ENCODE measurements at regions not wholly inside any gene's neighbourhood (a gene's known extent, or its start where the extent isn't known, plus 50 kb on each side); places are given as distances from the start of the nearest gene placed in this dataset.

GRCh38 chr13:50453188-50453587 is 390.3 kb downstream of the DLEU7 start:
- H3K4me3 ChIP-seq (ENCODE audit: insufficient read depth, low read depth, low read length): no peak overlapping the region
- no TSS peak for BruUV-seq (replicated peaks)
- dilution Hi-C loops (cut with HindIII; ENCODE audit: low sequenced_read_pairs, unreplicated experiment): no loop called here

More at GRCh38 chr13:50453188-50453587, 390.3 kb downstream of the DLEU7 start:
- Histone ChIP-seq H3K4me1 (ENCODE audit: control insufficient read depth, insufficient read depth, low read length) (no peaks in the 10 kb centered on the region; the same call in 1 of the 2 replicates), H4K91ac (ENCODE audit: insufficient read depth, low read depth, low read length) (no peak overlapping the region), H3K4me2 (ENCODE audit: low read depth, low read length) (no peak overlapping the region), H3K9me3 (ENCODE audit: control insufficient read depth, insufficient read depth, low read length) (no peaks in the 10 kb centered on the region), H2AK9ac (replicated peaks; ENCODE audit: low read depth, low read length, poor library complexity) (no peak overlapping the region), H3K9me1 (ENCODE audit: insufficient read depth, low read length) (no peaks in the 10 kb centered on the region), H3K9ac (ENCODE audit: low read depth, low read length) (no peak overlapping the region), H2BK15ac (ENCODE audit: low read depth, low read length) (no peak overlapping the region), H3K36me3 (ENCODE audit: control insufficient read depth, insufficient read depth, low read length) (no peaks in the 10 kb centered on the region), H3K27me3 (ENCODE audit: control insufficient read depth, insufficient read depth, low read length) (no peaks in the 10 kb centered on the region), H3K4ac (ENCODE audit: low read depth, low read length) (no peak overlapping the region), H3K18ac (ENCODE audit: low read depth, low read length) (no peak overlapping the region), H2BK120ac (ENCODE audit: low read depth, low read length) (no peak overlapping the region), H3K56ac (ENCODE audit: extremely low read depth, insufficient read depth, low read length) (no peak overlapping the region), H4K20me1 (ENCODE audit: insufficient read depth, low read length) (no peaks in the 10 kb centered on the region), H2AK5ac (ENCODE audit: low read depth, low read length) (no peak overlapping the region), H3K79me1 (ENCODE audit: low read depth in 1 of 2, low read length in 2 of 2) (no peaks in the 10 kb centered on the region), H2BK20ac (ENCODE audit: low read depth, low read length) (no peak overlapping the region), H2AFZ (replicated peaks; ENCODE audit: low read length, poor library complexity) (no peak overlapping the region), H3K27ac (ENCODE audit: insufficient read depth, low read length) (no peak overlapping the region), H2BK5ac (ENCODE audit: low read depth, low read length, poor library complexity, severe bottlenecking) (no peak overlapping the region), H3K23ac (ENCODE audit: low read depth, low read length) (no peak overlapping the region), H3K14ac (replicated peaks; ENCODE audit: low read depth, low read length) (no peak overlapping the region), H4K8ac (ENCODE audit: low read depth in 2 of 2, low read length in 2 of 2) (no peak overlapping the region), H4K5ac (ENCODE audit: low read depth, low read length) (no peak overlapping the region; the same call in 1 of the 2 replicates)
- intact Hi-C loops (cut with micrococcal nuclease) (no loop called here), in situ Hi-C loops (cut with MboI; ENCODE audit: low sequenced_read_pairs) (no loop called here)
- 0% methylated on average over 1 of the region's 3 CpGs; no CpG with 5 or more reads in 1 of the 2 experiments for WGBS, 2 experiments (ENCODE audit: extremely low coverage in 2 of 2, insufficient read length in 1 of 2)
- ATAC-seq (ENCODE audit: low read depth): peak; percentile 57; the same call in 1 of the 2 replicates
- POLR2A ChIA-PET (ENCODE audit: unreplicated experiment): no interaction called here
- TF ChIP-seq BHLHE40 (IDR thresholded peaks at IDR 0.05; ENCODE audit: low read depth, low read length) (no peak), NFE2L2 (IDR thresholded peaks at IDR 0.05; ENCODE audit: low read depth, low read length) (no peak), RFX5 (IDR thresholded peaks at IDR 0.05; ENCODE audit: low read depth, low read length) (no peak), CEBPB (IDR thresholded peaks at IDR 0.05; ENCODE audit: low read depth, low read length) (no peak), RCOR1 (IDR thresholded peaks at IDR 0.05; ENCODE audit: insufficient replicate concordance, low read length) (no peak), MAZ (IDR thresholded peaks at IDR 0.05; ENCODE audit: borderline replicate concordance, low read depth, low read length) (no peak)
- CTCF ChIA-PET: no interaction called here
- DNase-seq: peak; percentile 5
